ENCODE measurements at regions not wholly inside any gene's neighbourhood (a gene's known extent, or its start where the extent isn't known, plus 50 kb on each side); places are given as distances from the start of the nearest gene placed in this dataset.
A peak's percentile ranks its signal among the peaks of the same experiment; 100 is the strongest.

DNA sequence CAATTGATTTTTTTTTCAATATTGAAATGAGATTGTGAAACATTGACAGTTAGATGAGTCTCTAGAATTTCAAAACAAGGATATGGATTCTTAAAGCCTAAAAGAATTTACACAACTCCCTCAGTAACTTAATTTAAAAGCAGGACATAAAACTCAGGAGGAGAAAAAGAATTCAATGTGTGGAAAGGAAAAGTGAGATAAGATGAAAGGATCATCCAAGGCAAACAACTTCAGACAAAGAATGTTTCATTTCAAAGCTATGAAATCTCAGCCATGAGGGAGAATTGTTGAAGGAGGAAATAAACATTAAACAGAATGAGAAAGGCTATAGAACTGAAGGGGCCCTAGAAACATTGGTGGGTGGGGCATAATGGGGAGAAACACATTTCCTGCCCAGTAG is 191.7 kb upstream of the NOX3 start (continued):
- TF ChIP-seq, protein P1, sequence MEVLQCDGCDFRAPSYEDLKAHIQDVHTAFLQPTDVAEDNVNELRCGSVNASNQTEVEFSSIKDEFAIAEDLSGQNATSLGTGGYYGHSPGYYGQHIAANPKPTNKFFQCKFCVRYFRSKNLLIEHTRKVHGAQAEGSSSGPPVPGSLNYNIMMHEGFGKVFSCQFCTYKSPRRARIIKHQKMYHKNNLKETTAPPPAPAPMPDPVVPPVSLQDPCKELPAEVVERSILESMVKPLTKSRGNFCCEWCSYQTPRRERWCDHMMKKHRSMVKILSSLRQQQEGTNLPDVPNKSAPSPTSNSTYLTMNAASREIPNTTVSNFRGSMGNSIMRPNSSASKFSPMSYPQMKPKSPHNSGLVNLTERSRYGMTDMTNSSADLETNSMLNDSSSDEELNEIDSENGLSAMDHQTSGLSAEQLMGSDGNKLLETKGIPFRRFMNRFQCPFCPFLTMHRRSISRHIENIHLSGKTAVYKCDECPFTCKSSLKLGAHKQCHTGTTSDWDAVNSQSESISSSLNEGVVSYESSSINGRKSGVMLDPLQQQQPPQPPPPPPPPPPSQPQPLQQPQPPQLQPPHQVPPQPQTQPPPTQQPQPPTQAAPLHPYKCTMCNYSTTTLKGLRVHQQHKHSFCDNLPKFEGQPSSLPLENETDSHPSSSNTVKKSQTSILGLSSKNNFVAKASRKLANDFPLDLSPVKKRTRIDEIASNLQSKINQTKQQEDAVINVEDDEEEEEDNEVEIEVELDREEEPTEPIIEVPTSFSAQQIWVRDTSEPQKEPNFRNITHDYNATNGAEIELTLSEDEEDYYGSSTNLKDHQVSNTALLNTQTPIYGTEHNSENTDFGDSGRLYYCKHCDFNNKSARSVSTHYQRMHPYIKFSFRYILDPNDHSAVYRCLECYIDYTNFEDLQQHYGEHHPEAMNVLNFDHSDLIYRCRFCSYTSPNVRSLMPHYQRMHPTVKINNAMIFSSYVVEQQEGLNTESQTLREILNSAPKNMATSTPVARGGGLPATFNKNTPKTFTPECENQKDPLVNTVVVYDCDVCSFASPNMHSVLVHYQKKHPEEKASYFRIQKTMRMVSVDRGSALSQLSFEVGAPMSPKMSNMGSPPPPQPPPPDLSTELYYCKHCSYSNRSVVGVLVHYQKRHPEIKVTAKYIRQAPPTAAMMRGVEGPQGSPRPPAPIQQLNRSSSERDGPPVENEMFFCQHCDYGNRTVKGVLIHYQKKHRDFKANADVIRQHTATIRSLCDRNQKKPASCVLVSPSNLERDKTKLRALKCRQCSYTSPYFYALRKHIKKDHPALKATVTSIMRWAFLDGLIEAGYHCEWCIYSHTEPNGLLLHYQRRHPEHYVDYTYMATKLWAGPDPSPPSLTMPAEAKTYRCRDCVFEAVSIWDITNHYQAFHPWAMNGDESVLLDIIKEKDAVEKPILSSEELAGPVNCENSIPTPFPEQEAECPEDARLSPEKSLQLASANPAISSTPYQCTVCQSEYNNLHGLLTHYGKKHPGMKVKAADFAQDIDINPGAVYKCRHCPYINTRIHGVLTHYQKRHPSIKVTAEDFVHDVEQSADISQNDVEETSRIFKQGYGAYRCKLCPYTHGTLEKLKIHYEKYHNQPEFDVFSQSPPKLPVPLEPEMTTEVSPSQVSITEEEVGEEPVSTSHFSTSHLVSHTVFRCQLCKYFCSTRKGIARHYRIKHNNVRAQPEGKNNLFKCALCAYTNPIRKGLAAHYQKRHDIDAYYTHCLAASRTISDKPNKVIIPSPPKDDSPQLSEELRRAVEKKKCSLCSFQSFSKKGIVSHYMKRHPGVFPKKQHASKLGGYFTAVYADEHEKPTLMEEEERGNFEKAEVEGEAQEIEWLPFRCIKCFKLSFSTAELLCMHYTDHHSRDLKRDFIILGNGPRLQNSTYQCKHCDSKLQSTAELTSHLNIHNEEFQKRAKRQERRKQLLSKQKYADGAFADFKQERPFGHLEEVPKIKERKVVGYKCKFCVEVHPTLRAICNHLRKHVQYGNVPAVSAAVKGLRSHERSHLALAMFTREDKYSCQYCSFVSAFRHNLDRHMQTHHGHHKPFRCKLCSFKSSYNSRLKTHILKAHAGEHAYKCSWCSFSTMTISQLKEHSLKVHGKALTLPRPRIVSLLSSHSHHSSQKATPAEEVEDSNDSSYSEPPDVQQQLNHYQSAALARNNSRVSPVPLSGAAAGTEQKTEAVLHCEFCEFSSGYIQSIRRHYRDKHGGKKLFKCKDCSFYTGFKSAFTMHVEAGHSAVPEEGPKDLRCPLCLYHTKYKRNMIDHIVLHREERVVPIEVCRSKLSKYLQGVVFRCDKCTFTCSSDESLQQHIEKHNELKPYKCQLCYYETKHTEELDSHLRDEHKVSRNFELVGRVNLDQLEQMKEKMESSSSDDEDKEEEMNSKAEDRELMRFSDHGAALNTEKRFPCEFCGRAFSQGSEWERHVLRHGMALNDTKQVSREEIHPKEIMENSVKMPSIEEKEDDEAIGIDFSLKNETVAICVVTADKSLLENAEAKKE (CRISPR knock-in tag; IDR thresholded peaks at IDR 0.05), result no peak
- TF ChIP-seq JUNB (IDR thresholded peaks at IDR 0.05; ENCODE audit: unreplicated experiment), result no peak
- no peak for TF ChIP-seq POLR2AphosphoS5 (IDR thresholded peaks at IDR 0.05; ENCODE audit: low read depth)
- TF ChIP-seq, protein P2, sequence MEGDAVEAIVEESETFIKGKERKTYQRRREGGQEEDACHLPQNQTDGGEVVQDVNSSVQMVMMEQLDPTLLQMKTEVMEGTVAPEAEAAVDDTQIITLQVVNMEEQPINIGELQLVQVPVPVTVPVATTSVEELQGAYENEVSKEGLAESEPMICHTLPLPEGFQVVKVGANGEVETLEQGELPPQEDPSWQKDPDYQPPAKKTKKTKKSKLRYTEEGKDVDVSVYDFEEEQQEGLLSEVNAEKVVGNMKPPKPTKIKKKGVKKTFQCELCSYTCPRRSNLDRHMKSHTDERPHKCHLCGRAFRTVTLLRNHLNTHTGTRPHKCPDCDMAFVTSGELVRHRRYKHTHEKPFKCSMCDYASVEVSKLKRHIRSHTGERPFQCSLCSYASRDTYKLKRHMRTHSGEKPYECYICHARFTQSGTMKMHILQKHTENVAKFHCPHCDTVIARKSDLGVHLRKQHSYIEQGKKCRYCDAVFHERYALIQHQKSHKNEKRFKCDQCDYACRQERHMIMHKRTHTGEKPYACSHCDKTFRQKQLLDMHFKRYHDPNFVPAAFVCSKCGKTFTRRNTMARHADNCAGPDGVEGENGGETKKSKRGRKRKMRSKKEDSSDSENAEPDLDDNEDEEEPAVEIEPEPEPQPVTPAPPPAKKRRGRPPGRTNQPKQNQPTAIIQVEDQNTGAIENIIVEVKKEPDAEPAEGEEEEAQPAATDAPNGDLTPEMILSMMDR (conservative IDR thresholded peaks at IDR 0.05; ENCODE audit: low read depth in 2 of 2), result no peak
- no peak for TF ChIP-seq EZH2 (IDR thresholded peaks at IDR 0.05; ENCODE audit: low read depth, unreplicated experiment)
- no peak for TF ChIP-seq NANOG (IDR thresholded peaks at IDR 0.05; ENCODE audit: borderline replicate concordance)

DNA sequence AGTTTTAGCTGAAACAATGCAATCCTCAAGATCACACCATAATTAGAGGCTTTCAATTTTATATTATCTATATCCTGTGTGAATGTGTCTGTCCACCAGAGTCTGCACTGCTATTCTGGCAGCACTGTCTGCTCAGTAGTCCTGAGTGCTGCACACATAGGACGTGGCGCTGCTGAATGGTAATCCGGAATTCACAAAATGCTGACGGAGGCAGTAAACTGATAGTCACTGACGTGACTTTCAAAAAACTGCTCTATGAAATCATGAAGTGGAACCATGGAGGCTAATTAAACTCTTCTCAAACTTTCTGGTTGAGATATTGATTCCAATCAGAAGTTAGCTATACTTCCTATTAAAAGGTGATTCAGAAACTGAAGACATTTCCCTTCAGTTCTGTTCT is 190.8 kb upstream of the NOX3 start:
- Histone ChIP-seq H3K27me3 (ENCODE audit: insufficient read depth) (no peaks in the 10 kb centered on the region), H3K4me3 (no peak overlapping the region), H2AFZ (0 out of 2 replicates have a peak overlapping the region, but pooled peaks have one; percentile 45), H3F3A (replicated peaks; ENCODE audit: low read depth) (no peaks in the 10 kb centered on the region), H3K4me2 (no peak overlapping the region), H3K79me2 (replicated peaks; ENCODE audit: insufficient read depth) (no peaks in the 10 kb centered on the region), H3K36me3 (ENCODE audit: insufficient read depth) (no peaks in the 10 kb centered on the region), H4K20me1 (replicated peaks; ENCODE audit: insufficient read depth) (no peaks in the 10 kb centered on the region), H3K27ac (ENCODE audit: low read depth) (no peak overlapping the region), H3K4me1 (ENCODE audit: insufficient read depth) (peaks cover 14% of the 10 kb centered on the region; the same call in 1 of the 2 replicates), H3K9me2 (ENCODE audit: insufficient read depth) (no peaks in the 10 kb centered on the region)
- Mint-ChIP-seq H3K4me3 (no peak overlapping the region), H3K4me1 (peaks cover 10% of the 10 kb centered on the region), H3K36me3 (ENCODE audit: low read depth) (peaks cover 7% of the 10 kb centered on the region; the same call in 2 of the 3 replicates), H3K27ac (no peak overlapping the region), H3K9me3 (peaks cover 13% of the 10 kb centered on the region), H3K27me3 (ENCODE audit: insufficient read depth, low read depth, poor library complexity) (no peaks in the 10 kb centered on the region)
- DNase-seq (ENCODE audit: low spot score), result no peak
- no peak for ATAC-seq
- no peak for TF ChIP-seq EZH2phosphoT487 (IDR thresholded peaks at IDR 0.05; ENCODE audit: unreplicated experiment)
- no peak for TF ChIP-seq JUNB (IDR thresholded peaks at IDR 0.05; ENCODE audit: unreplicated experiment)
- TF ChIP-seq, protein P2 (conservative IDR thresholded peaks at IDR 0.05; ENCODE audit: low read depth in 2 of 2), result no peak
- TF ChIP-seq ZNF114 (CRISPR knock-in tag; IDR thresholded peaks at IDR 0.05), result no peak
- TF ChIP-seq, protein P3, sequence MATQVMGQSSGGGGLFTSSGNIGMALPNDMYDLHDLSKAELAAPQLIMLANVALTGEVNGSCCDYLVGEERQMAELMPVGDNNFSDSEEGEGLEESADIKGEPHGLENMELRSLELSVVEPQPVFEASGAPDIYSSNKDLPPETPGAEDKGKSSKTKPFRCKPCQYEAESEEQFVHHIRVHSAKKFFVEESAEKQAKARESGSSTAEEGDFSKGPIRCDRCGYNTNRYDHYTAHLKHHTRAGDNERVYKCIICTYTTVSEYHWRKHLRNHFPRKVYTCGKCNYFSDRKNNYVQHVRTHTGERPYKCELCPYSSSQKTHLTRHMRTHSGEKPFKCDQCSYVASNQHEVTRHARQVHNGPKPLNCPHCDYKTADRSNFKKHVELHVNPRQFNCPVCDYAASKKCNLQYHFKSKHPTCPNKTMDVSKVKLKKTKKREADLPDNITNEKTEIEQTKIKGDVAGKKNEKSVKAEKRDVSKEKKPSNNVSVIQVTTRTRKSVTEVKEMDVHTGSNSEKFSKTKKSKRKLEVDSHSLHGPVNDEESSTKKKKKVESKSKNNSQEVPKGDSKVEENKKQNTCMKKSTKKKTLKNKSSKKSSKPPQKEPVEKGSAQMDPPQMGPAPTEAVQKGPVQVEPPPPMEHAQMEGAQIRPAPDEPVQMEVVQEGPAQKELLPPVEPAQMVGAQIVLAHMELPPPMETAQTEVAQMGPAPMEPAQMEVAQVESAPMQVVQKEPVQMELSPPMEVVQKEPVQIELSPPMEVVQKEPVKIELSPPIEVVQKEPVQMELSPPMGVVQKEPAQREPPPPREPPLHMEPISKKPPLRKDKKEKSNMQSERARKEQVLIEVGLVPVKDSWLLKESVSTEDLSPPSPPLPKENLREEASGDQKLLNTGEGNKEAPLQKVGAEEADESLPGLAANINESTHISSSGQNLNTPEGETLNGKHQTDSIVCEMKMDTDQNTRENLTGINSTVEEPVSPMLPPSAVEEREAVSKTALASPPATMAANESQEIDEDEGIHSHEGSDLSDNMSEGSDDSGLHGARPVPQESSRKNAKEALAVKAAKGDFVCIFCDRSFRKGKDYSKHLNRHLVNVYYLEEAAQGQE (IDR thresholded peaks at IDR 0.05; ENCODE audit: unreplicated experiment), result no peak
- no peak for TF ChIP-seq ZNF331 (CRISPR knock-in tag; IDR thresholded peaks at IDR 0.05; ENCODE audit: low read depth)
- TF ChIP-seq EZH2 (IDR thresholded peaks at IDR 0.05; ENCODE audit: low read depth, unreplicated experiment), result no peak
- no peak for TF ChIP-seq STAT1 (IDR thresholded peaks at IDR 0.05; ENCODE audit: unreplicated experiment)

Data from GM23338 (cell line).